OCI-LY7 (cell line): ENCODE measurements at regions not wholly inside any gene's neighbourhood (a gene's known extent, or its start where the extent isn't known, plus 50 kb on each side); places are given as distances from the start of the nearest gene placed in this dataset.

Experiments
- CTCF ChIP-seq: fragments of 200-600 bp; sonication (generic); conservative IDR thresholded peaks from 2 replicates; pipeline ENCODE4 v1.5.1; 2014; ENCODE audit warnings: mild to moderate bottlenecking, antibody characterized with exemption, low read length, moderate library complexity, mixed read lengths
- EZH2phosphoT487 ChIP-seq: fragments of 200-600 bp; sonication (generic); IDR thresholded peaks from 2 replicates; pipeline ENCODE4 v1.6.1; 2018; ENCODE audit warnings: low read depth, borderline replicate concordance, mild to moderate bottlenecking, mixed run types, antibody characterized with exemption, low read length, moderate library complexity, mixed read lengths

- TF ChIP-seq CTCF = no peak
- TF ChIP-seq EZH2phosphoT487 = no peak
These were observed 1230.3 kb downstream of the DIAPH3 start for GRCh38 chr13:58933475-58933874.
